OCI-LY1 (cell line): ENCODE measurements at regions not wholly inside any gene's neighbourhood (a gene's known extent, or its start where the extent isn't known, plus 50 kb on each side); places are given as distances from the start of the nearest gene placed in this dataset.

Source experiments
- H2AFZ ChIP-seq: fragments of 200-600 bp; sonication (generic), shearing (Covaris generic); 2 replicates; pipeline ENCODE4 v1.6.0; 2014; ENCODE audit warnings: antibody characterized with exemption, mild to moderate bottlenecking, low read length
- H3F3A ChIP-seq: fragments of 200-600 bp; sonication (generic), shearing (Covaris generic); 2 replicates; pipeline ENCODE4 v1.6.0; 2014; ENCODE audit warnings: mild to moderate bottlenecking, antibody characterized with exemption, low read length, moderate library complexity; ENCODE audit not compliant: insufficient read depth
- H3K27ac ChIP-seq: fragments of 200-600 bp; sonication (generic); 2 replicates; pipeline ENCODE4 v1.5.1; 2014; ENCODE audit warnings: low read length, mixed run types, mild to moderate bottlenecking, low read depth; ENCODE audit not compliant: poor library complexity, severe bottlenecking
- H3K27me3 ChIP-seq: fragments of 200-600 bp; sonication (generic); 2 replicates; pipeline ENCODE4 v1.6.0; 2014; ENCODE audit warnings: antibody characterized with exemption, mild to moderate bottlenecking, low read length, moderate library complexity; ENCODE audit not compliant: insufficient read depth
- H3K36me3 ChIP-seq: fragments of 200-600 bp; sonication (generic); 2 replicates; pipeline ENCODE4 v1.6.1; 2014; ENCODE audit warnings: mild to moderate bottlenecking, antibody characterized with exemption, low read length, moderate library complexity, mixed read lengths; ENCODE audit not compliant: insufficient read depth
- H3K4me1 ChIP-seq: fragments of 200-600 bp; sonication (generic); 2 replicates; pipeline ENCODE4 v1.5.1; 2014; ENCODE audit warnings: mild to moderate bottlenecking, low read length, moderate library complexity; ENCODE audit not compliant: insufficient read depth, severe bottlenecking
- H3K4me2 ChIP-seq: fragments of 200-600 bp; sonication (generic), shearing (Covaris generic); 2 replicates; pipeline ENCODE4 v1.6.1; 2014; ENCODE audit warnings: low read length
- H3K4me3 ChIP-seq: fragments of 200-600 bp; sonication (generic); 2 replicates; pipeline ENCODE4 v1.5.1; 2014; ENCODE audit warnings: low read length, low read depth, mild to moderate bottlenecking, mixed read lengths; ENCODE audit not compliant: poor library complexity, severe bottlenecking
- H3K79me2 ChIP-seq: fragments of 200-600 bp; shearing (Covaris generic); 2 replicates; pipeline ENCODE4 v1.6.1; 2016; ENCODE audit warnings: mixed run types, low read length, mixed read lengths; ENCODE audit not compliant: insufficient read depth
- H3K9ac ChIP-seq: fragments of 200-600 bp; sonication (generic), shearing (Covaris generic); 2 replicates; pipeline ENCODE4 v1.6.1; 2014; ENCODE audit warnings: mild to moderate bottlenecking, low read length, mixed read lengths
- H3K9me2 ChIP-seq: fragments of 200-600 bp; sonication (generic), shearing (Covaris generic); 2 replicates; pipeline ENCODE4 v1.6.1; 2014; ENCODE audit warnings: low read depth, mild to moderate bottlenecking, low read length, mixed read lengths
- H3K9me3 ChIP-seq: fragments of 200-600 bp; shearing (Covaris generic); 2 replicates; pipeline ENCODE4 v1.6.1; 2014; ENCODE audit warnings: low read length, mixed read lengths
- H4K20me1 ChIP-seq: fragments of 200-600 bp; sonication (generic), shearing (Covaris generic); 2 replicates; pipeline ENCODE4 v1.6.0; 2016; ENCODE audit warnings: mild to moderate bottlenecking, low read length; ENCODE audit not compliant: insufficient read depth
- CTCF ChIP-seq: fragments of 200-600 bp; sonication (generic), shearing (Covaris generic); IDR thresholded peaks from 2 replicates; pipeline ENCODE4 v1.5.1; 2017; ENCODE audit warnings: mild to moderate bottlenecking, antibody characterized with exemption, low read length, moderate library complexity, mixed read lengths
- EZH2 ChIP-seq: fragments of 200-600 bp; sonication (generic), shearing (Covaris generic); IDR thresholded peaks from 2 replicates; pipeline ENCODE4 v1.8.0; 2017; ENCODE audit warnings: borderline replicate concordance, mixed run types, mild to moderate bottlenecking, antibody characterized with exemption, low read length, moderate library complexity, mixed read lengths

- H3K9ac ChIP-seq, result no peak overlapping the region
- no peaks in the 10 kb centered on the region for H3K9me2 ChIP-seq
- no peaks in the 10 kb centered on the region for H4K20me1 ChIP-seq
- no peaks in the 10 kb centered on the region for H3K79me2 ChIP-seq
- no peak overlapping the region for H3K4me2 ChIP-seq
- H3K27me3 ChIP-seq, result no peaks in the 10 kb centered on the region
- no peaks in the 10 kb centered on the region for H3F3A ChIP-seq
- H3K4me3 ChIP-seq, result no peak overlapping the region
- no peak overlapping the region for H3K27ac ChIP-seq
- no peaks in the 10 kb centered on the region for H3K9me3 ChIP-seq
- TF ChIP-seq CTCF (no peak), EZH2 (no peak)
- H3K36me3 ChIP-seq, result no peaks in the 10 kb centered on the region
- no peak overlapping the region for H2AFZ ChIP-seq
- H3K4me1 ChIP-seq, result no peaks in the 10 kb centered on the region
Observed at GRCh38 chr3:34216711-34217335, 418.4 kb downstream of the PDCD6IP start.

- H3F3A ChIP-seq, result no peaks in the 10 kb centered on the region
- H3K4me3 ChIP-seq, result no peak overlapping the region
- no peaks in the 10 kb centered on the region for H3K9me2 ChIP-seq
- H4K20me1 ChIP-seq, result no peaks in the 10 kb centered on the region
- no peaks in the 10 kb centered on the region for H3K79me2 ChIP-seq
- no peak overlapping the region for H2AFZ ChIP-seq
- H3K4me2 ChIP-seq, result no peak overlapping the region
- no peak overlapping the region for H3K9ac ChIP-seq
- H3K36me3 ChIP-seq, result no peaks in the 10 kb centered on the region
- no peaks in the 10 kb centered on the region for H3K27me3 ChIP-seq
- no peaks in the 10 kb centered on the region for H3K9me3 ChIP-seq
- no peaks in the 10 kb centered on the region for H3K4me1 ChIP-seq
- no peak overlapping the region for H3K27ac ChIP-seq
- no peak for TF ChIP-seq EZH2
- TF ChIP-seq CTCF, result no peak
Observed at GRCh38 chr3:34218706-34219385, 420.4 kb downstream of the PDCD6IP start.

- Histone ChIP-seq H3K9me3 (no peaks in the 10 kb centered on the region), H2AFZ (no peak overlapping the region), H3F3A (no peaks in the 10 kb centered on the region), H3K4me3 (no peak overlapping the region), H4K20me1 (no peaks in the 10 kb centered on the region), H3K9me2 (no peaks in the 10 kb centered on the region), H3K36me3 (no peaks in the 10 kb centered on the region), H3K4me1 (no peaks in the 10 kb centered on the region), H3K27ac (no peak overlapping the region), H3K4me2 (no peak overlapping the region), H3K9ac (no peak overlapping the region), H3K27me3 (no peaks in the 10 kb centered on the region), H3K79me2 (no peaks in the 10 kb centered on the region)
- TF ChIP-seq CTCF, result no peak
- no peak for TF ChIP-seq EZH2
Observed at GRCh38 chr3:34219556-34219955, 421.1 kb downstream of the PDCD6IP start.
